OCI-LY3 (cell line): ENCODE measurements at regions not wholly inside any gene's neighbourhood (a gene's known extent, or its start where the extent isn't known, plus 50 kb on each side); places are given as distances from the start of the nearest gene placed in this dataset.

ENCODE experiments used
- H2AFZ ChIP-seq: fragments of 200-600, 300-600 bp; shearing (Covaris generic); 2 replicates; pipeline ENCODE4 v1.6.0; 2014; ENCODE audit warnings: antibody characterized with exemption, low read depth, low read length
- H3K27ac ChIP-seq: fragments of 200-600, 300-600 bp; sonication (generic); 2 replicates; pipeline ENCODE4 v1.5.1; 2014; ENCODE audit warnings: mild to moderate bottlenecking, low read length, moderate library complexity, mixed read lengths
- H3K27me3 ChIP-seq: fragments of 200-600, 300-600 bp; sonication (generic); 2 replicates; pipeline ENCODE4 v1.6.1; 2014; ENCODE audit warnings: low read depth, low read length, mixed read lengths
- H3K36me3 ChIP-seq: fragments of 200-600, 300-600 bp; sonication (generic); replicated peaks from 2 replicates; pipeline ENCODE3; 2014; ENCODE audit warnings: low read depth, low read length, mixed read lengths
- H3K4me1 ChIP-seq: fragments of 300-600, 200-600 bp; sonication (generic); 2 replicates; pipeline ENCODE4 v1.6.1; 2014; ENCODE audit warnings: low read length, mixed read lengths
- H3K4me2 ChIP-seq: fragments of 200-600, 300-600 bp; sonication (generic); 2 replicates; pipeline ENCODE4 v1.6.1; 2014; ENCODE audit warnings: low read length, mixed read lengths
- H3K4me3 ChIP-seq: fragments of 300-600, 200-600 bp; sonication (generic); 2 replicates; pipeline ENCODE4 v1.5.1; 2014; ENCODE audit warnings: antibody characterized with exemption, mild to moderate bottlenecking, low read length, moderate library complexity
- H3K79me2 ChIP-seq: fragments of 300-600, 200-600 bp; shearing (Covaris generic); 2 replicates; pipeline ENCODE4 v1.6.1; 2014; ENCODE audit warnings: mild to moderate bottlenecking, low read length, mixed read lengths
- H3K9ac ChIP-seq: fragments of 300-600, 200-600 bp; shearing (Covaris generic); 2 replicates; pipeline ENCODE4 v1.6.0; 2014; ENCODE audit warnings: mild to moderate bottlenecking, low read length, moderate library complexity
- H3K9me3 ChIP-seq: fragments of 200-600, 300-600 bp; shearing (Covaris generic); 2 replicates; pipeline ENCODE4 v1.6.1; 2014; ENCODE audit warnings: low read length, mixed read lengths; ENCODE audit not compliant: insufficient read depth
- H4K20me1 ChIP-seq: fragments of 200-600, 300-600 bp; sonication (generic); 2 replicates; pipeline ENCODE4 v1.6.1; 2016; ENCODE audit warnings: low read length, mixed read lengths; ENCODE audit not compliant: insufficient read depth
- CTCF ChIP-seq: fragments of 200-600, 300-600 bp; sonication (generic); IDR thresholded peaks from 2 replicates; pipeline ENCODE4 v1.5.1; 2014; ENCODE audit warnings: antibody characterized with exemption, low read length, low read depth
- EZH2phosphoT487 ChIP-seq: fragments of 200-600 bp; shearing (Covaris generic); IDR thresholded peaks from 2 replicates; pipeline ENCODE4 v1.6.1; 2018; ENCODE audit warnings: antibody characterized with exemption, mixed run types, low read depth

GRCh38 chr12:71009430-71010142 is 89.0 kb upstream of the PTPRR start:
- no peak overlapping the region for H3K4me3 ChIP-seq
- no peak overlapping the region for H3K4me2 ChIP-seq
- H3K27ac ChIP-seq, result no peak overlapping the region
- H3K9me3 ChIP-seq, result no peaks in the 10 kb centered on the region
- H3K4me1 ChIP-seq, result no peaks in the 10 kb centered on the region
- H3K9ac ChIP-seq, result no peak overlapping the region
- no peaks in the 10 kb centered on the region for H4K20me1 ChIP-seq
- no peak for TF ChIP-seq CTCF
- TF ChIP-seq EZH2phosphoT487, result no peak
- no peaks in the 10 kb centered on the region for H3K79me2 ChIP-seq
- no peaks in the 10 kb centered on the region for H3K27me3 ChIP-seq
- H3K36me3 ChIP-seq, result no peaks in the 10 kb centered on the region
- H2AFZ ChIP-seq, result no peak overlapping the region

GRCh38 chr12:71008616-71009015 is 88.1 kb upstream of the PTPRR start:
- Histone ChIP-seq H3K4me1 (no peaks in the 10 kb centered on the region), H2AFZ (no peak overlapping the region), H4K20me1 (no peaks in the 10 kb centered on the region), H3K27ac (no peak overlapping the region), H3K9ac (no peak overlapping the region), H3K36me3 (no peaks in the 10 kb centered on the region), H3K4me2 (no peak overlapping the region), H3K79me2 (no peaks in the 10 kb centered on the region), H3K4me3 (no peak overlapping the region), H3K9me3 (no peaks in the 10 kb centered on the region), H3K27me3 (no peaks in the 10 kb centered on the region)
- TF ChIP-seq CTCF (no peak), EZH2phosphoT487 (no peak)

- no peak overlapping the region for H3K9ac ChIP-seq
- no peaks in the 10 kb centered on the region for H3K9me3 ChIP-seq
- H3K79me2 ChIP-seq, result no peaks in the 10 kb centered on the region
- no peak overlapping the region for H3K4me2 ChIP-seq
- H2AFZ ChIP-seq, result no peak overlapping the region
- TF ChIP-seq CTCF (no peak), EZH2phosphoT487 (no peak)
- H3K36me3 ChIP-seq, result no peaks in the 10 kb centered on the region
- H3K27me3 ChIP-seq, result no peaks in the 10 kb centered on the region
- H3K4me3 ChIP-seq, result no peak overlapping the region
- no peaks in the 10 kb centered on the region for H3K4me1 ChIP-seq
- H4K20me1 ChIP-seq, result no peaks in the 10 kb centered on the region
- no peak overlapping the region for H3K27ac ChIP-seq
Measured at GRCh38 chr12:71007781-71008404, 87.4 kb upstream of the PTPRR start.

- Histone ChIP-seq H3K4me1 (no peaks in the 10 kb centered on the region), H3K27ac (no peak overlapping the region), H4K20me1 (no peaks in the 10 kb centered on the region), H3K36me3 (no peaks in the 10 kb centered on the region), H3K4me3 (no peak overlapping the region), H3K79me2 (no peaks in the 10 kb centered on the region), H2AFZ (no peak overlapping the region), H3K9ac (no peak overlapping the region), H3K9me3 (no peaks in the 10 kb centered on the region), H3K27me3 (no peaks in the 10 kb centered on the region), H3K4me2 (no peak overlapping the region)
- no peak for TF ChIP-seq CTCF
- TF ChIP-seq EZH2phosphoT487, result no peak
Measured at GRCh38 chr12:71007020-71007419, 86.5 kb upstream of the PTPRR start.
